ENCODE measurements at regions not wholly inside any gene's neighbourhood (a gene's known extent, or its start where the extent isn't known, plus 50 kb on each side); places are given as distances from the start of the nearest gene placed in this dataset.
"Not testable (repeated sequence)": the region's sequence is repeated elsewhere in the genome, so short reads cannot be mapped to it uniquely, and the experiment has no call there.

DNA sequence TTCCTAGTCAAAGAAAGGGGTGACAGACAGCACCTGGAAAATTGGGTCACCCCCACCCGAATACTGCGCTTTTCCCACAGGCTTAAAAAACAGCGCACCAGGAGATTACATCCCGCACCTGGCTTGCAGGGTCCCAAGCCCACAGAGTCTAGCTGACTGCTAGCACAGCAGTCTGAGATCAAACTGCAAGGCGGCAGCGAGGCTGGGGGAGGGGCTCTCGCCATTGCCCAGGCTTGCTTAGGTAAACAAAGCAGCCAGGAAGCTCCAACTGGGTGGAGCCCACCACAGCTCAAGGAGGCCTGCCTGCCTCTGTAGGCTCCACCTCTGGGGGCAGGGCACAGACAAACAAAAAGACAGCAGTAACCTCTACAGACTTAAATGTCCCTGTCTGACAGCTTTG, 792.6 kb downstream of the NTRK3 start:
- TF ChIP-seq, protein P1, sequence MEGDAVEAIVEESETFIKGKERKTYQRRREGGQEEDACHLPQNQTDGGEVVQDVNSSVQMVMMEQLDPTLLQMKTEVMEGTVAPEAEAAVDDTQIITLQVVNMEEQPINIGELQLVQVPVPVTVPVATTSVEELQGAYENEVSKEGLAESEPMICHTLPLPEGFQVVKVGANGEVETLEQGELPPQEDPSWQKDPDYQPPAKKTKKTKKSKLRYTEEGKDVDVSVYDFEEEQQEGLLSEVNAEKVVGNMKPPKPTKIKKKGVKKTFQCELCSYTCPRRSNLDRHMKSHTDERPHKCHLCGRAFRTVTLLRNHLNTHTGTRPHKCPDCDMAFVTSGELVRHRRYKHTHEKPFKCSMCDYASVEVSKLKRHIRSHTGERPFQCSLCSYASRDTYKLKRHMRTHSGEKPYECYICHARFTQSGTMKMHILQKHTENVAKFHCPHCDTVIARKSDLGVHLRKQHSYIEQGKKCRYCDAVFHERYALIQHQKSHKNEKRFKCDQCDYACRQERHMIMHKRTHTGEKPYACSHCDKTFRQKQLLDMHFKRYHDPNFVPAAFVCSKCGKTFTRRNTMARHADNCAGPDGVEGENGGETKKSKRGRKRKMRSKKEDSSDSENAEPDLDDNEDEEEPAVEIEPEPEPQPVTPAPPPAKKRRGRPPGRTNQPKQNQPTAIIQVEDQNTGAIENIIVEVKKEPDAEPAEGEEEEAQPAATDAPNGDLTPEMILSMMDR (tag by site-specific recombination; IDR thresholded peaks at IDR 0.05) = not testable (repeated sequence)
- TF ChIP-seq ZNF292 (tag by site-specific recombination; IDR thresholded peaks at IDR 0.05; ENCODE audit: borderline replicate concordance, low read depth); ZNF121 (tag by site-specific recombination; IDR thresholded peaks at IDR 0.05); YY1 (tag by site-specific recombination; IDR thresholded peaks at IDR 0.05); KLF16 (tag by site-specific recombination; IDR thresholded peaks at IDR 0.05): not testable (repeated sequence)
